ENCODE measurements at regions not wholly inside any gene's neighbourhood (a gene's known extent, or its start where the extent isn't known, plus 50 kb on each side); places are given as distances from the start of the nearest gene placed in this dataset.

DNA sequence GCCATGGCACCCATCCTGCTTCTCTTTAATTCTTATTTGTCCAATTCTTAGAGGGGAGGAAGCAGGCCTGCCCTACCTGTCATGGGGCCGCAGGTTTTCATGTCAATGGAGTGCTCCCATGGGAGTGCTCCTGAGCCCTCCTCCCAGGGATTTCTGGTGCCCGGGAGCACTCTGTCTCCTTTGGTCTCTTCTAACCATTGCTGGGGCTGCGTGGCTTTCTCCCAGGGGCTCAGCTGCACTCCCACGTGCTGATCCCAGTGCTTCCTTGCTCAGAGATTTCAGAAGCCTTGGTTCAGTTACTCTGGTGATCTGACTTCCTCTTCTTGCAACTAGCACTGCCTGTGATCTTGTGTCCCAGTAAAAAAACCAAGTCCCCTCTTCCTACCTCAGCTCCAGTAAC is 68.0 kb upstream of the ARL8B start (continued):
- TF ChIP-seq, protein P1, sequence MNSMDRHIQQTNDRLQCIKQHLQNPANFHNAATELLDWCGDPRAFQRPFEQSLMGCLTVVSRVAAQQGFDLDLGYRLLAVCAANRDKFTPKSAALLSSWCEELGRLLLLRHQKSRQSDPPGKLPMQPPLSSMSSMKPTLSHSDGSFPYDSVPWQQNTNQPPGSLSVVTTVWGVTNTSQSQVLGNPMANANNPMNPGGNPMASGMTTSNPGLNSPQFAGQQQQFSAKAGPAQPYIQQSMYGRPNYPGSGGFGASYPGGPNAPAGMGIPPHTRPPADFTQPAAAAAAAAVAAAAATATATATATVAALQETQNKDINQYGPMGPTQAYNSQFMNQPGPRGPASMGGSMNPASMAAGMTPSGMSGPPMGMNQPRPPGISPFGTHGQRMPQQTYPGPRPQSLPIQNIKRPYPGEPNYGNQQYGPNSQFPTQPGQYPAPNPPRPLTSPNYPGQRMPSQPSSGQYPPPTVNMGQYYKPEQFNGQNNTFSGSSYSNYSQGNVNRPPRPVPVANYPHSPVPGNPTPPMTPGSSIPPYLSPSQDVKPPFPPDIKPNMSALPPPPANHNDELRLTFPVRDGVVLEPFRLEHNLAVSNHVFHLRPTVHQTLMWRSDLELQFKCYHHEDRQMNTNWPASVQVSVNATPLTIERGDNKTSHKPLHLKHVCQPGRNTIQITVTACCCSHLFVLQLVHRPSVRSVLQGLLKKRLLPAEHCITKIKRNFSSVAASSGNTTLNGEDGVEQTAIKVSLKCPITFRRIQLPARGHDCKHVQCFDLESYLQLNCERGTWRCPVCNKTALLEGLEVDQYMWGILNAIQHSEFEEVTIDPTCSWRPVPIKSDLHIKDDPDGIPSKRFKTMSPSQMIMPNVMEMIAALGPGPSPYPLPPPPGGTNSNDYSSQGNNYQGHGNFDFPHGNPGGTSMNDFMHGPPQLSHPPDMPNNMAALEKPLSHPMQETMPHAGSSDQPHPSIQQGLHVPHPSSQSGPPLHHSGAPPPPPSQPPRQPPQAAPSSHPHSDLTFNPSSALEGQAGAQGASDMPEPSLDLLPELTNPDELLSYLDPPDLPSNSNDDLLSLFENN (IDR thresholded peaks at IDR 0.05; ENCODE audit: low read depth in 2 of 2, low read length in 2 of 2): peak in 1 of 2 experiments; percentile 64; a peak in 1 of 4 replicates
- TF ChIP-seq MTF1 (CRISPR knock-in tag; IDR thresholded peaks at IDR 0.05; ENCODE audit: borderline replicate concordance) (no peak), ERF (CRISPR knock-in tag; IDR thresholded peaks at IDR 0.05) (no peak), NR1H2 (CRISPR knock-in tag; IDR thresholded peaks at IDR 0.05) (no peak), ARID1B (IDR thresholded peaks at IDR 0.05) (no peak), BHLHE40 (IDR thresholded peaks at IDR 0.05; ENCODE audit: low read length) (no peak; the same call in 1 of the 2 replicates), RBM14 (IDR thresholded peaks at IDR 0.05; ENCODE audit: borderline replicate concordance, insufficient read depth, low read depth, low read length) (no peak), MYC (IDR thresholded peaks at IDR 0.05; ENCODE audit: low read depth, low read length) (peak; percentile 53; the same call in 1 of the 2 replicates), MYC (CRISPR knock-in tag; IDR thresholded peaks at IDR 0.05; ENCODE audit: borderline replicate concordance, low read depth) (no peak)
- TF ChIP-seq, protein P2, sequence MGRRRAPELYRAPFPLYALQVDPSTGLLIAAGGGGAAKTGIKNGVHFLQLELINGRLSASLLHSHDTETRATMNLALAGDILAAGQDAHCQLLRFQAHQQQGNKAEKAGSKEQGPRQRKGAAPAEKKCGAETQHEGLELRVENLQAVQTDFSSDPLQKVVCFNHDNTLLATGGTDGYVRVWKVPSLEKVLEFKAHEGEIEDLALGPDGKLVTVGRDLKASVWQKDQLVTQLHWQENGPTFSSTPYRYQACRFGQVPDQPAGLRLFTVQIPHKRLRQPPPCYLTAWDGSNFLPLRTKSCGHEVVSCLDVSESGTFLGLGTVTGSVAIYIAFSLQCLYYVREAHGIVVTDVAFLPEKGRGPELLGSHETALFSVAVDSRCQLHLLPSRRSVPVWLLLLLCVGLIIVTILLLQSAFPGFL (CRISPR knock-in tag; IDR thresholded peaks at IDR 0.05): no peak
- TF ChIP-seq, protein P3, sequence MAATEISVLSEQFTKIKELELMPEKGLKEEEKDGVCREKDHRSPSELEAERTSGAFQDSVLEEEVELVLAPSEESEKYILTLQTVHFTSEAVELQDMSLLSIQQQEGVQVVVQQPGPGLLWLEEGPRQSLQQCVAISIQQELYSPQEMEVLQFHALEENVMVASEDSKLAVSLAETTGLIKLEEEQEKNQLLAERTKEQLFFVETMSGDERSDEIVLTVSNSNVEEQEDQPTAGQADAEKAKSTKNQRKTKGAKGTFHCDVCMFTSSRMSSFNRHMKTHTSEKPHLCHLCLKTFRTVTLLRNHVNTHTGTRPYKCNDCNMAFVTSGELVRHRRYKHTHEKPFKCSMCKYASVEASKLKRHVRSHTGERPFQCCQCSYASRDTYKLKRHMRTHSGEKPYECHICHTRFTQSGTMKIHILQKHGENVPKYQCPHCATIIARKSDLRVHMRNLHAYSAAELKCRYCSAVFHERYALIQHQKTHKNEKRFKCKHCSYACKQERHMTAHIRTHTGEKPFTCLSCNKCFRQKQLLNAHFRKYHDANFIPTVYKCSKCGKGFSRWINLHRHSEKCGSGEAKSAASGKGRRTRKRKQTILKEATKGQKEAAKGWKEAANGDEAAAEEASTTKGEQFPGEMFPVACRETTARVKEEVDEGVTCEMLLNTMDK (IDR thresholded peaks at IDR 0.05; ENCODE audit: borderline replicate concordance, insufficient read depth, low read depth, low read length, poor library complexity, severe bottlenecking): no peak
- TF ChIP-seq, protein P4, sequence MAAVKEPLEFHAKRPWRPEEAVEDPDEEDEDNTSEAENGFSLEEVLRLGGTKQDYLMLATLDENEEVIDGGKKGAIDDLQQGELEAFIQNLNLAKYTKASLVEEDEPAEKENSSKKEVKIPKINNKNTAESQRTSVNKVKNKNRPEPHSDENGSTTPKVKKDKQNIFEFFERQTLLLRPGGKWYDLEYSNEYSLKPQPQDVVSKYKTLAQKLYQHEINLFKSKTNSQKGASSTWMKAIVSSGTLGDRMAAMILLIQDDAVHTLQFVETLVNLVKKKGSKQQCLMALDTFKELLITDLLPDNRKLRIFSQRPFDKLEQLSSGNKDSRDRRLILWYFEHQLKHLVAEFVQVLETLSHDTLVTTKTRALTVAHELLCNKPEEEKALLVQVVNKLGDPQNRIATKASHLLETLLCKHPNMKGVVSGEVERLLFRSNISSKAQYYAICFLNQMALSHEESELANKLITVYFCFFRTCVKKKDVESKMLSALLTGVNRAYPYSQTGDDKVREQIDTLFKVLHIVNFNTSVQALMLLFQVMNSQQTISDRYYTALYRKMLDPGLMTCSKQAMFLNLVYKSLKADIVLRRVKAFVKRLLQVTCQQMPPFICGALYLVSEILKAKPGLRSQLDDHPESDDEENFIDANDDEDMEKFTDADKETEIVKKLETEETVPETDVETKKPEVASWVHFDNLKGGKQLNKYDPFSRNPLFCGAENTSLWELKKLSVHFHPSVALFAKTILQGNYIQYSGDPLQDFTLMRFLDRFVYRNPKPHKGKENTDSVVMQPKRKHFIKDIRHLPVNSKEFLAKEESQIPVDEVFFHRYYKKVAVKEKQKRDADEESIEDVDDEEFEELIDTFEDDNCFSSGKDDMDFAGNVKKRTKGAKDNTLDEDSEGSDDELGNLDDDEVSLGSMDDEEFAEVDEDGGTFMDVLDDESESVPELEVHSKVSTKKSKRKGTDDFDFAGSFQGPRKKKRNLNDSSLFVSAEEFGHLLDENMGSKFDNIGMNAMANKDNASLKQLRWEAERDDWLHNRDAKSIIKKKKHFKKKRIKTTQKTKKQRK (IDR thresholded peaks at IDR 0.05; ENCODE audit: borderline replicate concordance, low read depth, low read length): no peak
- TF ChIP-seq, protein P5, sequence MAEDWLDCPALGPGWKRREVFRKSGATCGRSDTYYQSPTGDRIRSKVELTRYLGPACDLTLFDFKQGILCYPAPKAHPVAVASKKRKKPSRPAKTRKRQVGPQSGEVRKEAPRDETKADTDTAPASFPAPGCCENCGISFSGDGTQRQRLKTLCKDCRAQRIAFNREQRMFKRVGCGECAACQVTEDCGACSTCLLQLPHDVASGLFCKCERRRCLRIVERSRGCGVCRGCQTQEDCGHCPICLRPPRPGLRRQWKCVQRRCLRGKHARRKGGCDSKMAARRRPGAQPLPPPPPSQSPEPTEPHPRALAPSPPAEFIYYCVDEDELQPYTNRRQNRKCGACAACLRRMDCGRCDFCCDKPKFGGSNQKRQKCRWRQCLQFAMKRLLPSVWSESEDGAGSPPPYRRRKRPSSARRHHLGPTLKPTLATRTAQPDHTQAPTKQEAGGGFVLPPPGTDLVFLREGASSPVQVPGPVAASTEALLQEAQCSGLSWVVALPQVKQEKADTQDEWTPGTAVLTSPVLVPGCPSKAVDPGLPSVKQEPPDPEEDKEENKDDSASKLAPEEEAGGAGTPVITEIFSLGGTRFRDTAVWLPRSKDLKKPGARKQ (CRISPR knock-in tag; IDR thresholded peaks at IDR 0.05): no peak

All from K562 (cell line).